ENCODE measurements at regions not wholly inside any gene's neighbourhood (a gene's known extent, or its start where the extent isn't known, plus 50 kb on each side); places are given as distances from the start of the nearest gene placed in this dataset.

DNA sequence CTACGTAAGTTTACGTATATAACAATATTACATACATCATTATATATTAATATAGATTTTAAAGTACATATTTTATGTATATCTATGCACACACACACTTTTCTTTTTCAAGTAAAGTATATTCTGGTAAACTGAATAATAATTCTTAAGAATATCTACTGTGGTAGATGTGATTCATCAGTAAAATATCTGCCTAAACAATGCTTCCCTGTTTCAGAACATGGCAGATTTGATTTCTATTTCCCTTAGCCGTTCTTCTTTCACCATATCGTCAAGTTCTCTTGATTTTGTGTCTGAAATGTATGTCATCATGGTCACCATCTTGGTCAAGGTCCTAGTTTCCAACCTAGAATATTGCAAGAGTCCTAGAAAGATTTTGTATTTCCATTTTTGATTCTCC, 195.6 kb downstream of the HDGFL1 start:
- no peak overlapping the region for H3K4me2 ChIP-seq (ENCODE audit: low read length)

DNA sequence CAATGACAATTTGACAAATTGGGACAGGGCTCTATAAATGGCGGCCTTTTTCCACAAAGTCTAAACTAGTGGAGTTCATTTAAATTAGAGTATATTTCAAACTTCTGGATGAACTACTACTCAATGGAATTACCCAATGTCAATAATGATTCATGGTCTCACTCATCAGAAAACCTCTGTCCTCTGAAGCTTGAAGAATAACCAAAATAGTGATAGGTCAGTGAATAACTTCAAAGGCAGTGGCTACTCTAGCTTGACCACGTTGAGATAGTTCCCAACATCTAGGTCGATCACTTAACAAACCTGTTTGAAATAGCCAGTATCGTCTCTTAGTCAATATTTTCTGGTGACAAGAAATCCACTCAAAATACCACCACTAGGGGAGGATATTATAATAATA, 197.6 kb downstream of the HDGFL1 start:
- Histone ChIP-seq H3K4me1 (ENCODE audit: control insufficient read depth in 1 of 2, insufficient read depth in 2 of 2, low read length in 2 of 2) (no peaks in the 10 kb centered on the region), H3K79me2 (ENCODE audit: insufficient read depth, low read length) (no peaks in the 10 kb centered on the region), H3K9me3 (ENCODE audit: control insufficient read depth in 1 of 2, insufficient read depth in 1 of 2, low read depth in 1 of 2, low read length in 2 of 2) (peaks cover 0 to 3% of the 10 kb centered on the region in 2 experiments; a peak in 1 of 4 replicates), H3K9ac (ENCODE audit: low read length) (no peak overlapping the region), H3K27ac (ENCODE audit: low read depth, low read length) (no peak overlapping the region), H3K27me3 (ENCODE audit: insufficient read depth, low read length) (no peaks in the 10 kb centered on the region), H2AFZ (ENCODE audit: low read depth, low read length, poor library complexity, severe bottlenecking) (no peak overlapping the region), H3K9me2 (ENCODE audit: insufficient read depth) (no peaks in the 10 kb centered on the region), H3K36me3 (ENCODE audit: control insufficient read depth in 1 of 2, insufficient read depth in 2 of 2, low read length in 2 of 2) (no peaks in the 10 kb centered on the region), H3K4me2 (ENCODE audit: low read length) (no peak overlapping the region), H4K20me1 (ENCODE audit: insufficient read depth) (no peaks in the 10 kb centered on the region), H3K4me3 (replicated peaks in 1 of 2; ENCODE audit: low read depth in 1 of 2, low read length in 2 of 2) (no peak overlapping the region)
- CTCF ChIA-PET, result no interaction called here
- DNase-seq (ENCODE audit: low read depth, low spot score) (no peak), ATAC-seq (no peak)
- TF ChIP-seq TCF7L2 (IDR thresholded peaks at IDR 0.05; ENCODE audit: borderline replicate concordance, extremely low read depth, insufficient read depth, insufficient read length) (no peak), RAD21 (IDR thresholded peaks at IDR 0.05; ENCODE audit: low read depth) (no peak), SRF (IDR thresholded peaks at IDR 0.05; ENCODE audit: low read depth) (no peak), POLR2A (IDR thresholded peaks at IDR 0.05; ENCODE audit: borderline replicate concordance, extremely low read depth, insufficient read depth, insufficient read length) (no peak), POLR2AphosphoS5 (IDR thresholded peaks at IDR 0.05; ENCODE audit: low read depth, low read length) (no peak), CBX3 (IDR thresholded peaks at IDR 0.05; ENCODE audit: low read depth) (no peak)
- TF ChIP-seq, protein P1, sequence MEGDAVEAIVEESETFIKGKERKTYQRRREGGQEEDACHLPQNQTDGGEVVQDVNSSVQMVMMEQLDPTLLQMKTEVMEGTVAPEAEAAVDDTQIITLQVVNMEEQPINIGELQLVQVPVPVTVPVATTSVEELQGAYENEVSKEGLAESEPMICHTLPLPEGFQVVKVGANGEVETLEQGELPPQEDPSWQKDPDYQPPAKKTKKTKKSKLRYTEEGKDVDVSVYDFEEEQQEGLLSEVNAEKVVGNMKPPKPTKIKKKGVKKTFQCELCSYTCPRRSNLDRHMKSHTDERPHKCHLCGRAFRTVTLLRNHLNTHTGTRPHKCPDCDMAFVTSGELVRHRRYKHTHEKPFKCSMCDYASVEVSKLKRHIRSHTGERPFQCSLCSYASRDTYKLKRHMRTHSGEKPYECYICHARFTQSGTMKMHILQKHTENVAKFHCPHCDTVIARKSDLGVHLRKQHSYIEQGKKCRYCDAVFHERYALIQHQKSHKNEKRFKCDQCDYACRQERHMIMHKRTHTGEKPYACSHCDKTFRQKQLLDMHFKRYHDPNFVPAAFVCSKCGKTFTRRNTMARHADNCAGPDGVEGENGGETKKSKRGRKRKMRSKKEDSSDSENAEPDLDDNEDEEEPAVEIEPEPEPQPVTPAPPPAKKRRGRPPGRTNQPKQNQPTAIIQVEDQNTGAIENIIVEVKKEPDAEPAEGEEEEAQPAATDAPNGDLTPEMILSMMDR (IDR thresholded peaks at IDR 0.05 in 2 of 3, conservative IDR thresholded peaks at IDR 0.05 in 1 of 3; ENCODE audit: borderline replicate concordance in 1 of 3, insufficient read depth in 1 of 3, low read depth in 2 of 3, low read length in 2 of 3), result no peak
- POLR2A ChIA-PET, result no interaction called here
- RAD21 ChIA-PET (ENCODE audit: low non-redundant PET in 1 of 2, low total read pairs in 2 of 2, uncharacterized antibody in 2 of 2, unreplicated experiment in 2 of 2), result no interaction called here
- intact Hi-C loops (cut with micrococcal nuclease), result no loop called here
- BruUV-seq (replicated peaks), result no TSS peak

More for the DNA sequence above, 195.6 kb downstream of the HDGFL1 start:
- intact Hi-C loops (cut with micrococcal nuclease), result no loop called here
- BruUV-seq (replicated peaks), result no TSS peak
- no peak overlapping the region for H3K4me3 ChIP-seq (replicated peaks in 1 of 2; ENCODE audit: low read depth in 1 of 2, low read length in 2 of 2)
- H3K4me1 ChIP-seq (ENCODE audit: control insufficient read depth in 1 of 2, insufficient read depth in 2 of 2, low read length in 2 of 2), result no peaks in the 10 kb centered on the region
- ChIA-PET POLR2A (no interaction called here), RAD21 (ENCODE audit: low non-redundant PET in 1 of 2, low total read pairs in 2 of 2, uncharacterized antibody in 2 of 2, unreplicated experiment in 2 of 2) (no interaction called here), CTCF (no interaction called here)
- H3K79me2 ChIP-seq (ENCODE audit: insufficient read depth, low read length), result no peaks in the 10 kb centered on the region
- H3K36me3 ChIP-seq (ENCODE audit: control insufficient read depth in 1 of 2, insufficient read depth in 2 of 2, low read length in 2 of 2), result no peaks in the 10 kb centered on the region
- H2AFZ ChIP-seq (ENCODE audit: low read depth, low read length, poor library complexity, severe bottlenecking), result no peak overlapping the region
- H3K27ac ChIP-seq (ENCODE audit: low read depth, low read length), result no peak overlapping the region
- H3K9ac ChIP-seq (ENCODE audit: low read length), result no peak overlapping the region
- DNase-seq (ENCODE audit: low read depth, low spot score) (no peak), ATAC-seq (no peak)
- H4K20me1 ChIP-seq (ENCODE audit: insufficient read depth), result no peaks in the 10 kb centered on the region
- no peak for TF ChIP-seq SRF (IDR thresholded peaks at IDR 0.05; ENCODE audit: low read depth)
- no peak for TF ChIP-seq ELF1 (IDR thresholded peaks at IDR 0.05; ENCODE audit: borderline replicate concordance, low read depth)
- TF ChIP-seq POLR2A (IDR thresholded peaks at IDR 0.05; ENCODE audit: borderline replicate concordance, extremely low read depth, insufficient read depth, insufficient read length), result no peak
- TF ChIP-seq RAD21 (IDR thresholded peaks at IDR 0.05; ENCODE audit: low read depth), result no peak
- TF ChIP-seq CEBPB (IDR thresholded peaks at IDR 0.05; ENCODE audit: low read depth), result no peak
- TF ChIP-seq FOSL1 (IDR thresholded peaks at IDR 0.05; ENCODE audit: low read depth), result no peak
- no peak for TF ChIP-seq POLR2AphosphoS5 (IDR thresholded peaks at IDR 0.05; ENCODE audit: low read depth, low read length)
- TF ChIP-seq EGR1 (IDR thresholded peaks at IDR 0.05; ENCODE audit: low read depth), result no peak
- no peaks in the 10 kb centered on the region for H3K9me2 ChIP-seq (ENCODE audit: insufficient read depth)
- no peaks in the 10 kb centered on the region for H3K27me3 ChIP-seq (ENCODE audit: insufficient read depth, low read length)
- H3K9me3 ChIP-seq (ENCODE audit: control insufficient read depth in 1 of 2, insufficient read depth in 1 of 2, low read depth in 1 of 2, low read length in 2 of 2), result peaks cover 0 to 3% of the 10 kb centered on the region in 2 experiments; a peak in 1 of 4 replicates
